Fibroblast of the conjunctiva (primary cell): ENCODE measurements at regions not wholly inside any gene's neighbourhood (a gene's known extent, or its start where the extent isn't known, plus 50 kb on each side); places are given as distances from the start of the nearest gene placed in this dataset.

Experiments
- DNase-seq: peaks from one replicate; pipeline ENCODE4 v3.0.0-alpha.2; 2010; ENCODE audit warnings: low read depth

DNA sequence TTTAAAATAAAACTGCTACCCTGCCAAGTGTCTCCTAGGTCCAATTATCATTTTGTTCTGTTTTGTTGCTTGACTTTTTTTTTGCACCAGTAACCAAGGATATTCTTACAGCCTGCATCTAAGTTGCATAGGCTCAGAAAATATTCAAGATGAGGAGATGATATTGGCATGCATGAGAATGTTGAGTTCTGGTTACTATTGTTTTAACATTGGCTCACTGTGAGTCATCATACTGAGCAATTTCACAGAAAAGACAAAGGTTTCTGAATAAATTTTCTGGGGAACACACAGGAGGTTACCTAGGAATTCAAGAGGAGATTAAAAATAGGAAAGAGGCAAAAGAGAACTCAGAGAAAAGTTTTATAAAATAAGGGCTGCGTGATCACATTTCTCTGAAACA, 84.8 kb upstream of the POU3F3 start:
- peak; percentile 88 for DNase-seq

DNA sequence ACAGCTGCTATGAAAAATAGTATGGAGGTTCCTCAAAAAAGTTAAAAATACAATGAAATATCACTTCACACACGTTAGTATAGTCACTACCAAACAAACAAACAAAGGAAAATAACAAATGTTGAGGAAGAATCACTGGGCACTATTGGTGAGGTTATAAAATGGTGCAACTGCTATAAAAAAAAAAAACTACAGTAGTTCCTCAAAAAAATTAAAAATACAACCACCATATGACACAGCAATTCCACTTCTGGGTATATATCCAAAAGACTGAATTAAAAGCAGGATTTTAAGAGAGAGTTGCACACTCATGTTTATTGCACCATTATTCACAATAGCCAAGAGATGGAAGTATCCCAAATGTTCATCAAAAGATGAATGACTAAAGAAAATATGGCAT, 80.9 kb upstream of the POU3F3 start:
- DNase-seq, result no peak

DNA sequence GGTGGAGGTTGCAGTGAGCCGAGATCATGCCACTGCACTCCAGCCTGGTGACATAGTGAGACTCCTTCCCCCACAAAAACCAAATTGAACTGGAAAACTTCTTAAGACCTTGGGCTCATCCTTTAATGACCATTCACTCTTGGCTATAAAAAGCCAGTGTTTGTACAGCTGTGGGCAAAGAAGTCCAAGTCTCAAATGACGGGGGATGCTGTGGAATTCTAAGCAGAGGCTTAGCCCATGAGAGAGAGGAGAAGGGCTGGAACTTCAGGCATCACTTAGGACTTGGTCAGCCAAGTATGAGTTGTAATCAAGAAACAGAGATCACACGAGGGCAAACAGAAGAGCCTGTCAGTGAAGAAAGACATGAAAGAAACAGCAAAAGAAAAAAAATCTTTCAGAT, 79.3 kb upstream of the POU3F3 start:
- no peak for DNase-seq

DNA sequence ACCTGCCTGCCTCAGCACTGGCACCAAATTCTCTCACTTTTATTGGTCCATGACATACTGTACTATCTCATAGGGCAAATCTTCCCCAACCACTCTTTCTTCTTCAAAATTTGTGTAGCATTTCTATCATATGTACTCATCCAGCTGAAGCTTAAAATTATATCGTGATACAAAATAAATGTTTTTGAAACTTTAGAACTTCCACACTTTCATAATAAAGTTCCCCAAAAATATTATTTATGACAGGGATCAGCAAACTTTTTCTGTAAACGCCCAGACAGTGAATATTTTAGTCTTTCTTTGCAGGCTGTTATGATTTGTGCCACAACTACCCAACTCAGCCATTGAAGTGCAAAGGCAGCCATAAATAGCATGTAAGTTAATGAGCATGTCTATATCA, 76.2 kb upstream of the POU3F3 start:
- no peak for DNase-seq

DNA sequence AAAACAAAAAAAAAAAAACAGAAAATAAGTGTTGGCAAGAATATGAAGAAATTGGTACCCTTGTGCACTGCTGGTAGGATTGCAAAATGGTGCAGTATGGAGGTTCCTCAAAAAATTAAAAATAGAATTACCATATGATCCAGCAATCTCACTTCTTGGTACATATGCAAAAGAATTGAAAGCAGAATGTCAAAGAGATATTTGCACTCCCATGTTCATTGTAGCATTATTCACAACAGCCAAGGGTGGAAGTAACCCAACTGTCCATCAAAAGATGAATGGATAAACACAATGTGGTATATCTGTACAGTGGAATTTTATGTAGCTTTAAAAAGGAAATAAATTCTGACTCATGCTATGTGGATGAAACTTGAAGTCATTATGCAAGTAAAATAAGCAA, 72.8 kb upstream of the POU3F3 start:
- no peak for DNase-seq

DNA sequence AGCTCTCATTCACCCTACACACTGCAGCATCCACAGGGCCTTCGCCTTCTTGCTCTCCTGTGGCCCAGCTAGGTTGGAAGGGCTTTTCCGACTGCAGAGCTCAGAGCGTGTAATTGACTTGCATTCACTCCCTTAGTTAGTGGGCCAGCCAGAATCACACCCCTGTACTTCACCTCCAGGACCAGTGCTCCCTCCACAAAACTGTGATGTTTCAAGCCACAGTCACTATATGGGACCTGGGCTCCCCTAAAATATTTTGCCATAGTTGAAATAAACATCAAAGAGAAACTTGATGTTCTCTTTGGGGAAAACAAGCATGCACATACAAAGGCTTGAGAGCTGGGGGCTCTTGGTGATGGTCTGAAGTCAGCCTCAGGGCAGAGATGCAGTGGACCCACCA, 69.7 kb upstream of the POU3F3 start:
- no peak for DNase-seq

DNA sequence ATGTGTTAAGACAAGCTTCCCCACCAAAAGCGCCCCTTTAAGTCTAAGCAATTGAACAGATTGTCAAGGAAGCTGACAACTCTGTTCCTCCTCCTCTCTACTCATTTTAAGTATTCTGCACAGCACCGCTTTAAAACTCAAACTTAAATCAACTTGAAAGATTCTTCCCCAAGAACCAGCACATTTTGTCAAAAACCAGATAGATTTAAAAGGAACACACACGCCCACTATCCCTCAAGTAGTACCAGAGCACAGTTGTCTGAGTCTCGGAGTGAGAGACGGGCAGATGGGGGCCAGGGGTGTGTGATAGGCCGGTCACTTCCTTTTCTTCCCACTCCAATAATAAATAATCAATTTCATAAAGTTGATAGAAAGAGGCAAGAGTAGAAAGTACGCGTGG, 67.7 kb upstream of the POU3F3 start:
- DNase-seq, result no peak

DNA sequence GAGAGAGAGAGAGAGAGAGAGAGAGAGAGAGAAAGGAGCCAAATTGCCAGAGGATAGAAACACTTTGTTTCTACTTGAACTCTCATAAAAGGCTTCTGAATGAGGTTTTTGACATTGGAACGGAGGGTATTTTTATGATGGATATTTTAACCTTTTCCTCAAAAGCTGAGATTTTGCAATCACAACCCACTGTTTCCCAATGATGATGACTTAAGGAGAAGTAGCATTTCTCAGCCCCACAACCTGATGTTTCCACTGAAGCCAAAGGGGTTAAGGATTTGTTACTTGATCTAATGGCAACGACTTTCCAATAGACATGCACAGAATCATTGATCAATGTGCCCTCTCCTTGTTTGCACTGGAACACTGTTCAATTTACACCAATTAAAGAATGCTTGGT, 67.1 kb upstream of the POU3F3 start:
- no peak for DNase-seq

DNA sequence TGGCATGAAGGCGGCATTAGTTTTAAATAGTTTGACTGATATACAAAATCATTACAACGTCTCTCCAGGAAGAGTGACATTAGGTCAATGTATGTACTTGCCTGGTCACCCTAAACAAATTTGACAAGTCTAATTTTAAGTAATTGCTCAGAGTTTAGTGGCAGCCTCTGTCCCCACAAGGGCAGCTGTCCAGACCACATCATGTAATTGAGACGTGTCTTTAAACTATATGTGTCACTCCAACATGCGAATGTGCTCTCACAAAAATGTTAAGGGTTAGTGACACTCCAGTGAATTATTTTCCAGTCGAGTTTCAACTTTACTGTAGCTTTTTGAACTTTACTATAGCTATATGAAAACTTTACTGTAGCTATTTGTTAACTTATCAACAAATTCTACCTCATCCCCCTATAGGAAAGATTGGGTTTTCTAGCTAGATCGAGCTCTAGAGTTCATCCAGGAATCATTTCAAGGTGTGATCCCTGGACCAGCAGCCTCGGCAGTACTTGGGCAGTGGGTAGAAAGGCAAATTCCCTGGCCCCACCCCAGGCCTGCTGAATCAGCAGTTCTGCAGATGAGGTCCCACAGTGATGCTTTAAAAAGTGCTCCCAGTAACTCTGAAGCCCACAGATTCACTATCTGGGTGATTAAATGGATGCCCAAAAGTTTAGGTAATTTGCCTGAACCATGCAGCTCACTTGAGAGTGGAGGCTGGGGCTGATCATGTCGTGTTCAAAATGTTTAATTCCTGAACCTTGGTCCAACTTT, 66.4 kb upstream of the POU3F3 start:
- no peak for DNase-seq

DNA sequence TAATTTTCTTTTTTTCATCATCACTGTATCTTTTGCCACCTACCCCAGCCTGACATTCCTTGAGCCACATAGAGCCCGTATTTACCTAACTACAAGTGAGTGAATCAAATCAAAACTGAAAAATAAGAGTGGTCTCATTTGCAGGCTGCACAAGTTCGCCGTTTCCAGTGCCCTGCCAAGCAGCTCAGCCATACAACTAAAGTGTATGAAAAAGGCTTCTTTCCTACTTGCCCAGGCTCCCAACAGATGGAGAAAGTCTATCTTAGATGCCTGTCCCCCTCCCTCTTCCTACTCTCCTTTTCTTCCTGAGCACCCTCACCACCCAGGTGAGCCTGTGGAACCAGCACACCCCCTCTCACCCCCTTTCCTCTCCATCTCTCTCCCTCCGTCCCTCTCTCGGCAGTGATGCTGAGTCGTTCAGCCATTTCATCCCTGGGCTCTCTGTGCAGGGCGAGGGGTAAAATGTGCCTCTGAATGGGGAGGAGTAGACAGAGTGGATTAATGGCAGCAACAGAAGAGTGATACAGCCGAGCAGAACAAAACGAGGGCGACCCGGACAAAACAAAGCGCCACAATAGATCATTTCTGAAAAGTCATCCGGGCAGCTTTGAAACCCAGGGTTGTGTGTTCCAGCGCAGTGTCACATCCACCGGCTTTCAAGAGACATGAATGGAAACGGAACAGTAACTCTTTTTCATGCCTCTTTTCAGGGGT, 65.0 kb upstream of the POU3F3 start:
- DNase-seq, result no peak

DNA sequence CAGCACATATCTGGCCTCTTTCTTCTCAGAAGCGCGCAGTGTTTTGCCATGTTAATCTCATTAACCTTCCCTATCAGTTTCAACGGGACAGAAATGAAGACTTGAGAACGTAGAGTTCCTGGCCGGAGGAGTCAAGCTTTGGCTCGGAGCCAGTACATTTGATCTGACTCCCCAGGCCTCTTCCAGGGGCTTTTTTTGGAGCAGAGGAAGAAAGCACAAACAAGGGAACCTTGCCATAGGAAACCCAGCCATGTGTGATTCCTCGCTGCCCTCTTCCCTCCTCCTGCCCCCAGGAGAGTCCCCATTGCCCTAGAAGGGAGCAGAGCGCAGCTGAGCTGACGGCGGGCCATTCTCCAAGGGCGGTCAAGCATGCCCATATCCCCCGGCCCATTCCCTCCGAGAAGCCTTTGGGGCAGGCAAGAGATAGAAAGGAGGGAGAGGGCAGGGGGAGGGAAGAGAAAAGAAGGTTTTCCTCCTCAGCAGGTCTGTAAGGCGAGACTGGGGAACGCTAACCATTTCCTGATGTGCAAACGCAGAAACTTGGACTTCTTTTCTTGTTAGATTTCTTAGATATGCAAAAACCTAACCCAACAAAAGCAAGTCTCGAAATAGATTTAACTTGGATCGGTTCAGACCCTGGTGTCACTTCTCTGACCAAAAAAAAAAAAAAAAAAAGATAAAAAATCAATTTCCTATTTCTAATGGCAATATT, 63.7 kb upstream of the POU3F3 start:
- peak; percentile 49 for DNase-seq

DNA sequence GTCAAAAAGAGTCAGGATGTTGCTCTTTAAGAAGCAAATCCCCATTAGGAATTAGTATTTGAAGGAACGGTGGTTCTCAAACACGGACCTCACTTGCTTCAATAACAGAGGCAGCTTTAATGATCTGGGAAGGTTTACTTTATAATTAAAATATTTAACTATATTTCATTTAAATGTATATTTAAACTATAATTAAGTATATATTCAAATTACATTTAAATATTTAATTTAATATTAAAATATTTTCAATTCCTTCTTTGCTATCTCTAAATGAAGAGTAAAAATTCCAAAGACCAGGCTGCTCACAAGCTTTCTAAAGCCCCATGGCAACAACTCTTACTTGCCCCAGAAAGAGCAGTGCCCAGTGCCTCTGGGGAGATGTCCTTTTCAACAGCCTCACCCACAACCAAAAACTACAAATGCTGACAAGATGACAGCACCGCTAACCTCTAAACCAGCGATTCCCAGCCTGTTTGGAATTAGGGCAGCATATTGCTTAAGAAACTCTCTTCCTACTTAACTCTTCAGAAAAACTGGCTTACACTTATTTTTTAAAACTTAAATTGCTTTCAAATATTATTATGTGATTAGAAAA, 62.9 kb upstream of the POU3F3 start:
- no peak for DNase-seq

DNA sequence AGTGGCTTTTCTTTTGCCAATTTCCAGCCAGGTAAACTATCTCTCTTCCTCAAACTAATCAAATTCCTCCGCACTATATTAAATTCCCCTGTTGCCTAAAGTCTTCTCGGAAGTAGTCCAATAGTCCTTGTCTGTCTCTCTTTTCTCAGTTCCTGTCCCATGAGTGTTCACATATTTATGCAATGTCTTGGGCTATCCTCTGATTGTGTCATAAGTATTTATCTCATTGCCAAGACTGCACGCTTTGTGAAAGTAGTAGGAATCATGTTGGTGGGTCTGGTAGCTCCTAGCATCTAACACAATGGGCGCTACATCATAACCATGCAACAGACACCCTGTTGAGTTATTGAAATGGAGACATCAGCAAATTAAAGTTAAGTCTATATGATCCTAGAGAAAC, 59.9 kb upstream of the POU3F3 start:
- DNase-seq, result no peak

DNA sequence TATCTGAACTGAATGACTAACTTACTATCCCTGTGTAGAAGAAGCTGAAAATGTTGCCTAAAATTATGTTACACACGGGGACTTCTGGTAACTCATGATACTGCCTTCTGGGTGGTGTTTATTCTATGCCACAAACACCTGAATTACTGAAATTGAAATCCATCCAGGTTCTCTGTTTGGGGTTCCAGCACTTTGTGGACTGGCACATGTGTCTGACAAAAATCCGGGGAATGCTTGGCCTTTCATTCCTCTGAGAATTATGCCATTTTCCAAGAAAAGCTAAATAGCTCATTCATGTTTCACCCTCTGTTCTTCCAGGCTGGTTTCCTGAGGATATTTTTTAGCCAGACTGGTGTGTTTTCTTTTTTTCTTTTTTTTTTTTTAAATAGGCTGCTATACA, 59.5 kb upstream of the POU3F3 start:
- no peak for DNase-seq
